GM19025 (cell line): ENCODE measurements at regions not wholly inside any gene's neighbourhood (a gene's known extent, or its start where the extent isn't known, plus 50 kb on each side); places are given as distances from the start of the nearest gene placed in this dataset.
"Not testable (repeated sequence)": the region's sequence is repeated elsewhere in the genome, so short reads cannot be mapped to it uniquely, and the experiment has no call there.

ENCODE experiments used
- ATAC-seq: cut with Tn5 transposase; IDR thresholded peaks from one replicate; pipeline ENCODE4 v1.9.1; 2021; ENCODE audit warnings: mild to moderate bottlenecking, low read depth, moderate library complexity; ENCODE audit not compliant: unreplicated experiment

GRCh38 chr12:94916663-94917062, 86.8 kb downstream of the NDUFA12 start:
- no peak for ATAC-seq

GRCh38 chr12:94909663-94910062, 93.8 kb downstream of the NDUFA12 start:
- ATAC-seq = no peak

- ATAC-seq = not testable (repeated sequence)
Measured at GRCh38 chr12:94905749-94906148, 97.7 kb downstream of the NDUFA12 start.

- no peak for ATAC-seq
Measured at GRCh38 chr12:94900496-94900895, 103.0 kb downstream of the NDUFA12 start.

GRCh38 chr12:94898388-94898787, 105.1 kb downstream of the NDUFA12 start:
- ATAC-seq = no peak

GRCh38 chr12:94892544-94893267, 110.8 kb downstream of the NDUFA12 start:
- no peak for ATAC-seq

GRCh38 chr12:94889445-94890210, 113.9 kb downstream of the NDUFA12 start:
- ATAC-seq = no peak

- no peak for ATAC-seq
Measured at GRCh38 chr12:94879542-94879941, 124.0 kb downstream of the NDUFA12 start.

- ATAC-seq = no peak
Measured at GRCh38 chr12:94875525-94875924, 128.0 kb downstream of the NDUFA12 start.

GRCh38 chr12:94874518-94875302, 128.8 kb downstream of the NDUFA12 start:
- ATAC-seq = no peak

- ATAC-seq = no peak
Measured at GRCh38 chr12:94873734-94874517, 129.6 kb downstream of the NDUFA12 start.

GRCh38 chr12:94872971-94873733, 130.3 kb downstream of the NDUFA12 start:
- peak; percentile 86 for ATAC-seq

GRCh38 chr12:94872671-94872970, 130.9 kb downstream of the NDUFA12 start:
- ATAC-seq = no peak

- no peak for ATAC-seq
Measured at GRCh38 chr12:94872007-94872653, 131.4 kb downstream of the NDUFA12 start.

GRCh38 chr12:94870511-94870910, 133.0 kb downstream of the NDUFA12 start:
- ATAC-seq = no peak

- no peak for ATAC-seq
Measured at GRCh38 chr12:94868161-94868560, 135.3 kb downstream of the NDUFA12 start.

- peak; percentile 46 for ATAC-seq
Measured at GRCh38 chr12:94867066-94867855, 136.2 kb downstream of the NDUFA12 start.

- ATAC-seq = no peak
Measured at GRCh38 chr12:94864987-94865386, 138.5 kb downstream of the NDUFA12 start.
